ENCODE measurements at regions not wholly inside any gene's neighbourhood (a gene's known extent, or its start where the extent isn't known, plus 50 kb on each side); places are given as distances from the start of the nearest gene placed in this dataset.

DNA sequence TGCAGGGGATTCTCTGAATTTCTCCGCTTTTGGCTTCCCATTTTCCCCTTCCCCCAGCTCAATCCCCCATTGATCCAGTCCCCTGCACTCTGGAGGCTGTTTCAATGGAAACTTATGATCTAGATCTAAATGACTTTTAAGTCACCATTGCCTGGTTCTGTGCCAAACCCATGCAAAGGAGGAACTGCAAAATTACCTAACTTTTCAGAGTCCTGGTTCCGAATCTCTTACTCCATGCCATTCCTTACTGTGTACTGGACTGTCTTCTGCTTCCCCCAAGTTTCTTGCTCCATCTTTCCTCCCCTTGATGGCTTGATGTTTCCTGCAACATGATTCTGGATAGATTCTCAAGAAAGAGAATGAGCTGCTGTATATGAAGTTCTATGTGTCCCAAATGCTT lies 327.8 kb downstream of the MIAT start:
- Histone ChIP-seq H4K8ac (ENCODE audit: low read depth, low read length) (no peak overlapping the region), H3K9ac (ENCODE audit: low read depth, low read length, poor library complexity) (no peak overlapping the region), H3K36me3 (replicated peaks in 1 of 2; ENCODE audit: control insufficient read depth in 2 of 2, insufficient read depth in 2 of 2, low read length in 2 of 2) (no peaks in the 10 kb centered on the region), H4K91ac (ENCODE audit: low read depth, low read length, poor library complexity) (no peak overlapping the region), H3K4me3 (ENCODE audit: low read length in 2 of 2) (no peak overlapping the region), H2AFZ (ENCODE audit: low read length) (no peak overlapping the region), H2BK5ac (ENCODE audit: low read length) (no peak overlapping the region), H2AK5ac (ENCODE audit: low read depth, low read length) (no peak overlapping the region), H3K9me3 (replicated peaks in 1 of 2; ENCODE audit: control insufficient read depth in 2 of 2, insufficient read depth in 1 of 2, low read depth in 1 of 2, low read length in 2 of 2) (no peaks in the 10 kb centered on the region), H2BK120ac (ENCODE audit: low read depth, low read length) (no peak overlapping the region), H3K27ac (replicated peaks; ENCODE audit: low read length) (no peak overlapping the region), H3K4me1 (ENCODE audit: control insufficient read depth in 2 of 2, insufficient read depth in 1 of 2, low read depth in 1 of 2, low read length in 2 of 2) (peaks cover 13 to 21% of the 10 kb centered on the region in 2 donors), H3K79me1 (ENCODE audit: low read depth, low read length) (no peaks in the 10 kb centered on the region), H3K4me2 (ENCODE audit: insufficient read depth, low read length, poor library complexity, severe bottlenecking) (no peak overlapping the region), H3K18ac (ENCODE audit: low read length) (no peak overlapping the region), H3K27me3 (ENCODE audit: control insufficient read depth in 3 of 3, insufficient read depth in 3 of 3, low read depth in 1 of 3, low read length in 3 of 3) (peaks cover 0 to 47% (median 0%) of the 10 kb centered on the region in 3 experiments), H2BK15ac (ENCODE audit: low read length) (no peak overlapping the region), H2BK12ac (ENCODE audit: low read length) (no peak overlapping the region), H3K14ac (ENCODE audit: low read length) (no peak overlapping the region), H3K23ac (ENCODE audit: low read depth, low read length, poor library complexity) (no peak overlapping the region), H3K4ac (ENCODE audit: low read length) (no peak overlapping the region)
- DNase-seq (ENCODE audit: low spot score), result no peak
- no CpG with 5 or more reads among the region's 2 CpGs for WGBS, 2 donors (ENCODE audit: extremely low coverage in 2 of 2, insufficient read length in 2 of 2, insufficient replicate concordance in 1 of 2)

DNA sequence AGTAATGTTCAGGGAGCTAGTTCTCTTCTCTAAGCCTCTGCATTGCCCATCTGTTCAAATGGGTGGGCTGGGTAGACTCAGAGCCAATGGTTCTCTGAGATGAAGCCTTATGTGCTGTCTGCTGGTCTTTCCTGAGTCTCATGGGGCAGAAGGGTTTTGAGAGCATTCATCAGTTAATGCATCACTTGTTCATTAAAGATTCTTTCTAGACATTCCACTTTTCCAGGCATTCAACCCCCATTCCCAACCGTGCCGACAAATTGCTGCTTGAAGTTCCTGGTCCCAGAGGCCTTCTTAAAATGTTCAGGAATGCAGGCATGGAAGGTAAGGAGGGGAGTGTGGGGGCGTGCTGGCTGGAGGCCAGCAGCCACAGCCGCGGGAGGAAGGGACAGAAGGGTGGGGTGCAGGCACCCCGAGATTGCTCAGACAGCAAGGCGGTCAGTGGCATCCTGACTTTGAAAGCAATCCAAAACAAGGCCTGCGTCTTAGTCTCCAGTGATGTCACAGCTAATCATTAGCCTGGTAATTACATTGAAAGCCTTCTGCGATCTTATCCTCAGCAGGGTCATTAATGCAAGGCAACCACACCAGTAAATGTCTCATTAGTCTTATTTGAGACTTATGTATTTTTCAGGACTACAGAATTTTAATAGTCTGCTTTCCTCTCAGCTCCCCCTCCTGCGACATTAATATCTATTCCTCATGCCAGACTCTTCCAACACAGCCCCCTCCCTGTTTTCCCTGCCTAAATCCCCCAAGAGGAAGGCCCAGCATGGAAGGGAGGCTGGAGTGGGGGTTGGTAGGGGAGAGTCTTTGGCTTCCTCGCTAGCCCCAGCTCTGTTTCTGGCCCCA lies 328.8 kb downstream of the MIAT start:
- Histone ChIP-seq H3K36me3 (replicated peaks in 1 of 2; ENCODE audit: control insufficient read depth in 2 of 2, insufficient read depth in 2 of 2, low read length in 2 of 2) (no peaks in the 10 kb centered on the region), H2AK5ac (ENCODE audit: low read depth, low read length) (no peak overlapping the region), H2BK15ac (ENCODE audit: low read length) (no peak overlapping the region), H4K91ac (ENCODE audit: low read depth, low read length, poor library complexity) (no peak overlapping the region), H3K4ac (ENCODE audit: low read length) (no peak overlapping the region), H3K27me3 (ENCODE audit: control insufficient read depth in 3 of 3, insufficient read depth in 3 of 3, low read depth in 1 of 3, low read length in 3 of 3) (peaks cover 0 to 40% (median 0%) of the 10 kb centered on the region in 3 experiments), H3K9me3 (replicated peaks in 1 of 2; ENCODE audit: control insufficient read depth in 2 of 2, insufficient read depth in 1 of 2, low read depth in 1 of 2, low read length in 2 of 2) (no peaks in the 10 kb centered on the region), H4K8ac (ENCODE audit: low read depth, low read length) (no peak overlapping the region), H3K79me1 (ENCODE audit: low read depth, low read length) (no peaks in the 10 kb centered on the region), H3K9ac (ENCODE audit: low read depth, low read length, poor library complexity) (no peak overlapping the region), H3K4me3 (ENCODE audit: low read length in 2 of 2) (no peak overlapping the region), H3K4me1 (ENCODE audit: control insufficient read depth in 2 of 2, insufficient read depth in 1 of 2, low read depth in 1 of 2, low read length in 2 of 2) (peaks cover 13 to 16% of the 10 kb centered on the region in 2 donors), H2BK12ac (ENCODE audit: low read length) (no peak overlapping the region), H3K23ac (ENCODE audit: low read depth, low read length, poor library complexity) (no peak overlapping the region), H3K18ac (ENCODE audit: low read length) (peak overlapping the region; percentile 32), H3K27ac (replicated peaks; ENCODE audit: low read length) (peak overlapping the region; percentile 70), H2BK5ac (ENCODE audit: low read length) (no peak overlapping the region), H2AFZ (ENCODE audit: low read length) (peak overlapping the region; percentile 8), H2BK120ac (ENCODE audit: low read depth, low read length) (no peak overlapping the region), H3K14ac (ENCODE audit: low read length) (no peak overlapping the region), H3K4me2 (ENCODE audit: insufficient read depth, low read length, poor library complexity, severe bottlenecking) (peak overlapping the region; percentile 28)
- WGBS, 2 donors (ENCODE audit: extremely low coverage in 2 of 2, insufficient read length in 2 of 2, insufficient replicate concordance in 1 of 2), result no CpG with 5 or more reads among the region's 11 CpGs
- no peak for DNase-seq (ENCODE audit: low spot score)

DNA sequence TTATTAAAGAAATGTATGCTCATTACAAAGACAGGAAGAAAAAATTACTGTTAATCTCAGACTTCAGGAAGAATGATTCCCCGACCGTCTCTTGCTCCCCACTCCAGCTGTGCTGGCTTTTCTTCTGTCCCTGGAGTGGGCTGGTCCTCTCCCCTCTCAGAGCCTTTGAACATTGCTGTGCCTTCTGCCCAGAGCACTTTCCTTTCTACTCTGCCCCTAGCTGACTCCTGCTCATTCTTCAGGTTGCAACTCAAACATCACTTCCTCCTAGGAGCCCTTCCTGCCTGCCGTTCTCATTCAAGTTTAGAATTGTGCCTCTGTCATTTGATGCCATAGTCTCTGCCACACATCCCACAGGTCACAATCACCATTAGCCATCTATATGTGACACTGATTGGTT lies 329.5 kb downstream of the MIAT start:
- Histone ChIP-seq H3K4me2 (ENCODE audit: insufficient read depth, low read length, poor library complexity, severe bottlenecking) (no peak overlapping the region), H2BK5ac (ENCODE audit: low read length) (no peak overlapping the region), H2AK5ac (ENCODE audit: low read depth, low read length) (no peak overlapping the region), H2BK120ac (ENCODE audit: low read depth, low read length) (no peak overlapping the region), H2BK15ac (ENCODE audit: low read length) (no peak overlapping the region), H3K27ac (replicated peaks; ENCODE audit: low read length) (peak overlapping the region; percentile 2), H2BK12ac (ENCODE audit: low read length) (no peak overlapping the region), H4K8ac (ENCODE audit: low read depth, low read length) (no peak overlapping the region), H3K36me3 (replicated peaks in 1 of 2; ENCODE audit: control insufficient read depth in 2 of 2, insufficient read depth in 2 of 2, low read length in 2 of 2) (no peaks in the 10 kb centered on the region), H3K27me3 (ENCODE audit: control insufficient read depth in 3 of 3, insufficient read depth in 3 of 3, low read depth in 1 of 3, low read length in 3 of 3) (peaks cover 0 to 40% (median 0%) of the 10 kb centered on the region in 3 experiments), H3K79me1 (ENCODE audit: low read depth, low read length) (no peaks in the 10 kb centered on the region), H3K9me3 (replicated peaks in 1 of 2; ENCODE audit: control insufficient read depth in 2 of 2, insufficient read depth in 1 of 2, low read depth in 1 of 2, low read length in 2 of 2) (no peaks in the 10 kb centered on the region), H3K4me1 (ENCODE audit: control insufficient read depth in 2 of 2, insufficient read depth in 1 of 2, low read depth in 1 of 2, low read length in 2 of 2) (peaks cover 13 to 16% of the 10 kb centered on the region in 2 donors), H2AFZ (ENCODE audit: low read length) (peak overlapping the region; percentile 8), H3K9ac (ENCODE audit: low read depth, low read length, poor library complexity) (no peak overlapping the region), H4K91ac (ENCODE audit: low read depth, low read length, poor library complexity) (no peak overlapping the region), H3K4ac (ENCODE audit: low read length) (no peak overlapping the region), H3K4me3 (ENCODE audit: low read length in 2 of 2) (no peak overlapping the region), H3K23ac (ENCODE audit: low read depth, low read length, poor library complexity) (no peak overlapping the region), H3K14ac (ENCODE audit: low read length) (no peak overlapping the region), H3K18ac (ENCODE audit: low read length) (no peak overlapping the region)
- no peak for DNase-seq (ENCODE audit: low spot score)
- no CpG with 5 or more reads among the region's 3 CpGs for WGBS, 2 donors (ENCODE audit: extremely low coverage in 2 of 2, insufficient read length in 2 of 2, insufficient replicate concordance in 1 of 2)

DNA sequence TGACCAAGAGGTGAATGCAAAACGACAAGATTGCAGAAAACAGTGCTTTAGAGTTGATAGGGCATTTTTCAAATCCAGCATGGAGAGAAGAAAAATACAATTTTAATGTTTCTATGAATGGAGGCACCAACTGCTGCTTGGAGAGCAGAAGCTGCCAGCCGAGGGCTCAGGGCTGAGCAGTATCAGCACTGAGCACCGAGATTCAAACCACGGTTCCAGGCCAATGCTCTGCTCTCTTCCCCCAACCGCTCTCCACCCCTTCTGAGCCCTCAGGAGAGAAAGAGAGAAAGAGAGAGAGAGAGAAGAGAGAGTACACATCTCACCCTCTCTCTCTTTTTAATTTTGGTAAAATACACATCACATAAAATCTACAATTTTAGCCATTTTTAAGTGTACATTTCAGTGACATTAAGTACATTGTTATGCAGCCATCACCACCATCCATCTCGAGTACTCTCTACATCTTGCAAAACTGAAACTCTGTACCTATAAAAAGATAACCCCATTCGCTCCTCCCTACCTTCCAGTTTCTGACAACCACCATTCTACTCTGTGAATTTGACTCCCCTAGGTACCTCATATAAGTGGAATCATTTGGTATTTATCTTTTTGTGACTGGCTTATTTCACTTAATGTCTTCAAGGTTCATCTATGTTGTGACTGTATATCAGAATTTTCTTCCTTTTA lies 333.3 kb downstream of the MIAT start:
- no peak overlapping the region for H4K91ac ChIP-seq (ENCODE audit: low read depth, low read length, poor library complexity)
- no peak overlapping the region for H2BK120ac ChIP-seq (ENCODE audit: low read depth, low read length)
- no CpG with 5 or more reads among the region's 7 CpGs for WGBS, 2 donors (ENCODE audit: extremely low coverage in 2 of 2, insufficient read length in 2 of 2, insufficient replicate concordance in 1 of 2)
- no peaks in the 10 kb centered on the region for H3K36me3 ChIP-seq (replicated peaks in 1 of 2; ENCODE audit: control insufficient read depth in 2 of 2, insufficient read depth in 2 of 2, low read length in 2 of 2)
- no peak overlapping the region for H3K4me2 ChIP-seq (ENCODE audit: insufficient read depth, low read length, poor library complexity, severe bottlenecking)
- no peaks in the 10 kb centered on the region for H3K79me1 ChIP-seq (ENCODE audit: low read depth, low read length)
- H2AK5ac ChIP-seq (ENCODE audit: low read depth, low read length), result no peak overlapping the region
- no peak overlapping the region for H3K27ac ChIP-seq (replicated peaks; ENCODE audit: low read length)
- no peak overlapping the region for H3K9ac ChIP-seq (ENCODE audit: low read depth, low read length, poor library complexity)
- DNase-seq (ENCODE audit: low spot score), result no peak
- H3K4ac ChIP-seq (ENCODE audit: low read length), result no peak overlapping the region
- no peaks in the 10 kb centered on the region for H3K9me3 ChIP-seq (replicated peaks in 1 of 2; ENCODE audit: control insufficient read depth in 2 of 2, insufficient read depth in 1 of 2, low read depth in 1 of 2, low read length in 2 of 2)
- H3K23ac ChIP-seq (ENCODE audit: low read depth, low read length, poor library complexity), result no peak overlapping the region
- H2BK15ac ChIP-seq (ENCODE audit: low read length), result no peak overlapping the region
- H3K18ac ChIP-seq (ENCODE audit: low read length), result no peak overlapping the region
- no peak overlapping the region for H3K4me3 ChIP-seq (ENCODE audit: low read length in 2 of 2)
- H2BK12ac ChIP-seq (ENCODE audit: low read length), result no peak overlapping the region
- H3K27me3 ChIP-seq (ENCODE audit: control insufficient read depth in 3 of 3, insufficient read depth in 3 of 3, low read depth in 1 of 3, low read length in 3 of 3), result peaks cover 0 to 13% (median 3%) of the 10 kb centered on the region in 3 experiments
- no peak overlapping the region for H2BK5ac ChIP-seq (ENCODE audit: low read length)
- H4K8ac ChIP-seq (ENCODE audit: low read depth, low read length), result no peak overlapping the region
- no peak overlapping the region for H3K14ac ChIP-seq (ENCODE audit: low read length)
- peaks cover 13 to 15% of the 10 kb centered on the region in 2 donors for H3K4me1 ChIP-seq (ENCODE audit: control insufficient read depth in 2 of 2, insufficient read depth in 1 of 2, low read depth in 1 of 2, low read length in 2 of 2)
- H2AFZ ChIP-seq (ENCODE audit: low read length), result no peak overlapping the region

Measured in neuronal stem cell (in vitro differentiated cells).